ENCODE measurements at regions not wholly inside any gene's neighbourhood (a gene's known extent, or its start where the extent isn't known, plus 50 kb on each side); places are given as distances from the start of the nearest gene placed in this dataset.

GRCh38 chr3:181417748-181418147 is 294.0 kb upstream of the SOX2 start:
- no peak for TF ChIP-seq EZH2 (IDR thresholded peaks at IDR 0.05; ENCODE audit: insufficient read depth, poor library complexity, severe bottlenecking)
- no peak for TF ChIP-seq EZH2phosphoT487 (IDR thresholded peaks at IDR 0.05; ENCODE audit: insufficient read depth, low read depth)
